GM19193 (cell line): ENCODE measurements at regions not wholly inside any gene's neighbourhood (a gene's known extent, or its start where the extent isn't known, plus 50 kb on each side); places are given as distances from the start of the nearest gene placed in this dataset.

Experiments used
- POLR2A ChIP-seq: IDR thresholded peaks from 4 replicates; pipeline ENCODE4 v1.6.1; 2011; ENCODE audit not compliant: insufficient read depth, insufficient read length; ENCODE audit errors: extremely low read depth

DNA sequence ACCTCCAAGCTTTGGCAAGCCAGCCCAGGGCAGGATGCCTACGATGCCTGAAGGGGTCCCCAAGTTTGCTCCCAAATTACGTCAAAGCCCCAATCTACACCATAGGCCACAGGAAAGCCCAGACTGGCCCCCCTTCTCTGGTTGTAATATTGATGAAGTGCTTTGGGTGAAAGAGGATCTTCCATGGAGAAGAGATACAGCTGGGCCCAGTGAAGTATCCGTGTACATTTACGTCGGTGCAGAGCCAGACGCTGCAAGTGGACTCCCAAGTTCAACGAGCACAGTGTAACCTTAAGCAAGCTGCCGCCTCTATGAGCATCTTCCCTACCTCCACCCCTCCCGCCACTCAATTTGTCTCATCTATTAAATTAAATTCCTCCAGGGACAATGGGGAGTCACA is 100.1 kb upstream of the TPM1 start:
- TF ChIP-seq POLR2A = no peak

DNA sequence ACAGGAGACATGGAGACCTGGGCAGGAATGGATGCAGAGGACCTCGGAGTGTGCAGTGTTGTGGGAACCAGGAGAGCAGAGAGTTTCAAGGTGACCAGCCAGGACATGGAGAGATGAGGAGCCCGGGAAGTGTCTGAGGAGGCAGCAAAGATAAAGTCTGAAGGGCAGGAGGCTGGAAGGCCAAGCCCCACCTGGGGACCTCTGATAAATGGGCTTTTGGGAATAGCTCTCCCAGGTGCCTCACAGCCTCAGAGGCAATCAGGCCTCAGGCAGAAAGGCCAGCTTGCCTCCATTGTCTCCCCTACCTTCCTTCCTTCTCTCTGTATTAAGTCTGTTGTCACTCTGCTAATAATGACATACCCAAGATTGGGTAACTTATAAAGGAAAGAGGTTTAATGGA is 97.5 kb upstream of the TPM1 start:
- TF ChIP-seq POLR2A = no peak

DNA sequence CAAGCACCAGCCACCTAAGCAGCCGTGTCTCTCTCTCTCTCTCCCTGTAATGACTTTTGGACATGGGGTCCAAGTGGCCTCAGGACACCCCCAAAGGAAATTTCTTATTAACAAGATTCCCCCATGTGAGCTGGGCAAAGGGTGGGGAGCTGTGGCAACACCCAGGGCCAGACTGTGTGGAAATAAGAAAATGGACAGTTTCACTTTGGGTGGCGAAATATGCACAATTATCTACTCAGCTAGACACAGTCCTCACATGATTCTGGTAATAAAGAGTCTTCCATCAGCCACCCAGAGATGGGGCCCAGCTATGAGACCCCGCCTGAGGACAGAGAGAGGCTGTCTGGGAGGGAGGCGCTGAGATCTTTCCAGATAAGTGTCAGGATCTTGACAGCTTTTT is 96.8 kb upstream of the TPM1 start:
- TF ChIP-seq POLR2A = no peak

DNA sequence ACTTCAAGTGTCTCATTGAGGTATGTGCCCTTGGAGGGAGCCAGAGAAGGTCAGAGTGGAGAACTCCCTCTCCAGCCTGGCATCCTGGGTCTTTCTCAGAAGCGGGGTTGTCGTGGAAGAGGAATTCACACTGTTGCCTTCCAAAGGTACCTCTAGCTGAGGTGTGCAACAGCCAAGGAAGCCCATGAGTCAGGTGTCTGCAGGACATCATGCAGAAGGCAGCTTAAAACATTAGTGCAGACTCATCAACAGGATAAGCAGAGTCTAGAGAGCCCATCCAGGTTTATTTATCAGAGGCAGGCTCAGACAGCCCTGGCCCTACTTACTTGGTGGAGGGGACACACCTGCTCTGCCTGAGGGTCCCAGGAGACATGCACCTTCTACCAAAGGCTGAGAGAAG is 95.6 kb upstream of the TPM1 start:
- TF ChIP-seq POLR2A = no peak

DNA sequence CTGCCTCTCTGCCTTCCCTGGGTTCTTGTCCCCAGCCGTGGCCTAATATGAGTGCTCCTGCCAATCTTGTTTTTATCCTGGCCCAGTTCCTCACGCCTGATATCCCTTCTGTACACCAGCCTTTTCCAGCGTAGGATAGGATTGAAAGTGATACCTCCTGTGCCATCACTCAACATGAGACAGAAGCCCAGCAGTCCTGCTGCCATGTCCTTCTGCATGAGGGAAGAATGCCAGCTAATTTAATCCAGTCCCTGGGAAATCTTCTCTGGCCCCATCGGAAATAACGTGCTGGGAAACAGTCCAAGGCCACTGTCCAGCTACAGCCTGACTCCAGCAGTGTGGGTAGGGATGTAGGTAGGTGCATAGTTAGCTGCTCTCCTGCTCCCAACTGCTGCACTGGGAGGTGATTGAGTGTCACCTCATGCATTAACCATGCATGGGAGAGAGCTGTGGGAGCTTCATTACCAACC is 92.0 kb upstream of the TPM1 start:
- TF ChIP-seq POLR2A = no peak

DNA sequence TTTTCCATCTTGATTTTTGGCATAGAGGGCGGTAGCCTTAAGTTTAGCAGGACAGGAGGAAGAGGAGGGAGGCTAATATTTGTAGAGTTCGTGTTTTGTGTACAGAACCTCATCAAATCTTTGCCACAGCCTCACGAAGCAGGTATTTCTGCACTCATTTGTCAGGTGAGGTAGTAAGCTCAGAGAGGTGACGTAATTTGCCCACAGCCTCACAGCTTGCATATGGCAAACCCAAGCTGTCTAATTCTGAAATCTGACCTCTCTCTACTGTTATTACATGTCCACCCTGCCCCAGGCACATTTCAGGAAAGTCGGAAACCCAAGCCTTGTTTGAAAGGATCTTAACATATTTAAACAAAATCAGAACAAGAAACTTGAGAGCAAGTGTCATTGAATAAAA is 91.1 kb upstream of the TPM1 start:
- no peak for TF ChIP-seq POLR2A

DNA sequence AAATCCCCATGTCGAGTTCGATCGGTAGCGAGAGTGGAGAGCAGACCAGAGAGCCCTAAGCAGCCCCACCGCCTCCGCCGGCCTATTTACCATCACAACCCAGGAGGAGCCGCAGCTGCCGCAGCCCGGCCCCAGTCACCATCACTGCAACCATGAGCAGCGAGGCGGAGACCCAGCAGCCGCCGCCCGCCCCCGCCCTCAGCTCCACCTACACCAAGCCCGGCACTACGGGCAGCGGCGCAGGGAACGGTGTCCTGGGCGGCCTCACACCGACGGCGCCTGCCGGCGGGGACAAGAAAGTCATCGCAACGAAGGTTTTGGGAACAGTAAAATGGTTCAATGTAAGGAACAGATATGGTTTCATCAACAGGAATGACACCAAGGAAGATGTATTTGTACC is 89.5 kb upstream of the TPM1 start:
- TF ChIP-seq POLR2A = no peak

DNA sequence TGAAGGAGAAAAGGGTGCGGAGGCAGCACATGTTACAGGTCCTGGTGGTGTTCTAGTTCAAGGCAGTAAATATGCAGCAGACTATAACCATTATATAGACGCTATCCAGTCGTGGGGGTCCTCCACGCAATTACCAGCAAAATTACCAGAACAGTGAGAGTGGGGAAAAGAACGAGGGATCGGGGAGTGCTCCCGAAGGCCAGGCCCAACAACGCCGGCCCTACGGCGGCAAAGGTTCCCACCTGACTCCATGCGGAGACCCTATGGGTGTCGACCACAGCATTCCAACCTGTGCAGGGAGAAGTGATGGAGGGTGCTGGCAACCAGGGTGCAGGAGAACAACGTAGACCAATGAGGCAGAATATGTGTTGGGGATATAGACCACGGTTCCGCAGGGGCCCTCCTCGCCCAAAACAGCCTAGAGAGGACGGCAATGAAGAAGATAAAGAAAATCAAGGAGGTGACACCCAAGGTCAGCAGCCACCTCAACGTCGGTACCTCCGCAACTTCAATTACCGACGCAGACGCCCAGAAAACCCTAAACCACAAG is 89.0 kb upstream of the TPM1 start:
- no peak for TF ChIP-seq POLR2A

DNA sequence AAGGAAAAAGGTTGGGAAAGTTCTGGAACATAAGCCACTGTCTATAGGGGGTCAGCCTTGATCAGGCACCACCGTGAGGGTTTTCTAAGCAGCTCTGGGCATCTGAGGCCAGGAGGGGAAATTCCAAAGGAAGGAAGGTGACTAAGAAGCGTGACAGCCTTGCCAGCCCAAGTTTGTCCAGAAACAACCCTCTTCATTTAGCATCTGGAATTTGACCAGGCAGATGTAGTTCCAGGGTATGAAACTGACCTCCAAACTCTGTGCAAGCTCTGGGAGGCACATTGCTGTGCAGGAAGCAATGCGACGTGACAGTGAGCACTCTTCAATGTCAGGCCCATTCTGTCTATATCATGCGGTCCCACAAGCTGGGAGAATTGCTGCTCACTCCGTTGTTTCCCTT is 85.4 kb upstream of the TPM1 start:
- no peak for TF ChIP-seq POLR2A

DNA sequence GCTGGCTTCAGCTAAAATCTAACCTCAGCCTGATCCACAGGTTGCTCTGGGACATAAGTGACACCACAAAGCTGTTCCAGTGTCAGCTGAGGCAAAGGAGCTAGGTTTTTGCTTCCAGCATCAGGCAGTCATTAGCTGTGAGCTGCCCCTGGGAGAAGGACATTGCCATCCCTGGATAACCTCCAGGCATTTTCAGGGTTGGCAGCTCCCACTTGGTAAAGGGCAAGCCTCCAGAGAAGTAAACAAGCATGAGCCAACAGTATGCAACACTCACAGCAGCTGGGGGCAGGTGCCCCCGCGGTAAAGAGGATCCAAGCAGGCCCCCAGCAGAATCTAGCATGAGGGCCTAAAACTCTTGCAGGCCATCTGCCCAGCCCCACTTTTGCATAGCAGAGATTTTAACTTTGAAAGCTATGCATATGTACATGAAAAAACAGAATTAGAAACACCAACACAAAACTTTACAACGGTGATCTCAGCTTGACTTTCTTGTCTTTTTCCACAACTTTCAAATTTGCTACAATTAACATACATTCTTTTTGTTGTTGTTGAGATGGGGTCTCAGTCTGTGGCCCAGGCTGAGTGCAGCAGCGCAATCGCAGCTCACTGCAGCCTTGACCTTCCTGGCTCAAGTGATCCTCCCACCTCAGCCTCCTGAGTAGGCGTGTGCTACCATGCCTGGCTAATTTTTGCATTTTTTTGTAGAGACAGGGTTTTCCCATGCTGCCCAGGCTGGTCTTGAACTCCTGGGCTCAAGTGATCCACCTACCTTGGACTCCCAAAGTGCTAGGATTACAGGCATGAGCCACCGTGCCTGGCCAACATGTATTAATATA is 83.8 kb upstream of the TPM1 start:
- no peak for TF ChIP-seq POLR2A

DNA sequence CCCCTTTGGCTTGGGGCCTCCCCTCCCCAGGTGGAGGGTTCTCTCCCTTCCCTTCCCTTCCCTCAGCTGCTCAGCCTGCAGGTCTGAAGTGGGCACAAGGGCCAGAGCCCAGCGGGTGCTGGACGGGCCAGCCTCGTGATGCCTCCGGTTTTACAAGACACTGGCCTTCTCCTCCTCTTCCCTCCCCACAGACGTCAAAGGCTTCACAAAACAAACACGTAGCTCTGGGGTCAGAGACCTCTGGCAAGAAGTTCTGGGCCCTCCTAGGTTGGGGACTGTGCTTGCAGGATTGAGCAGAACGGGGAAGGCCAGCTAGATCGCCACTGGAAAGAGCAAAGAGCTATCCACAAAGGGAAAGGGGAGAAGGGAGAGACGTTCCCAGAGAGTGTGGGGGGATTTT is 81.4 kb upstream of the TPM1 start:
- TF ChIP-seq POLR2A = no peak

DNA sequence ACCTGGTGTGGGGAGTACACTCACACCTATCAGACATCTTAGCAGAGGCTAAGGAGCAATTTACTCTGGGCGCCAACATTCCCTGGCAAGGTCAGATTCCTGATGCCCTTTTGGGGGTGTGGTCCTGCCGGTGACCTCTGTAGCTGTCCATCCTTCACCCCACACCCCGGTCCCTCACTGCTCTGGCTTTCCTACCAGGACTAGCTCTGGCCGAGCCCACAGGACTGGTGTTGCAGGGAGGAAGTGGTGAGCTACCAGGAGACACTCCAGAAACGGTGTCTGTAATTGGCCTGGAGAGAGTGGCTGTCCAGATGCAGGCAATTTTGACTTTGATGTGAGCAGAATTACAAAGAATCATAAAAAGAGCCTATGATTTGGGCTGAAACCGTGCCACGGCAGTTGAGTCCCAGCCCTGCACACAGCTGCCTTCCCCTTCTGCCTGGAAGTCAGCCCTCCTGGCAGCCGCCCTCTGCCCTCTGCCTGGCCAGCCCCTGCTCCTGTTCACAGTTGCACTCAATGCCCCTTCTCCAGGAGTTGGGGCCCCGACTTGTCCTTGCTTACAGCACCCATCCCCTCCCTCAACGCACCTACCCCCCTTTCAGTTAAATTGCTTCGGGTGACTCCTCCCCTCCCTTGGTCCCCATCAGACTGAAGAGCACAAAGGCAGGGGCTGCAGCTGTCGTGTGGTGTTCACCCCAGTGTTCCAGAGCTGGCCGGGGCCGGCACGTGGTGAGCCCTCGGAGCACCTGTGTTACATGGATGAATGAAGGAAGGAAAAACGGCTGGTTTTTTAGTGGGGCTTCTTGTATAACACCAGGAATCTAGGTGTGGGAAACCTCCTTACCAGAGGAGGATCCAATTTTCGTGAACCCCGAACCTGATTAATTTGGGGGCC is 80.2 kb upstream of the TPM1 start:
- no peak for TF ChIP-seq POLR2A

DNA sequence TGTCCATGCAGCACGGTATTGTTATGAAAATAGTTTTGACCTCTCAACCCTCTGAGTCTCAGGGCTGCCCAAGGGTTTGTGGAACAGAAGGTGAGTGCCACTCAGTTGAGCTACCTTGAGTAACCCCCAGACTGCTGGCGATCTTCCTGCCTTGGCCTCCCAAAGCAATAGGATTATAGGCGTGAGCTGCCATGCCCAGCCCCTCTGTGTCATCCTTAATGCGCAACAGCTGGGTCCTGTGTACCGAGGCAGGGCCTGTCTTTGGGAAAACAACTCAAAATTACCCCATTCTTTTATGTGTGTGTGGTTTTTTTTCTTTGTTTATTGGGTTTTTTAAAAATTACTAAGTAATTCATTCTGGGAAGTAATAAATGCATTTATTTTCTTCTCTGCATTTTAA is 78.3 kb upstream of the TPM1 start:
- TF ChIP-seq POLR2A = no peak

DNA sequence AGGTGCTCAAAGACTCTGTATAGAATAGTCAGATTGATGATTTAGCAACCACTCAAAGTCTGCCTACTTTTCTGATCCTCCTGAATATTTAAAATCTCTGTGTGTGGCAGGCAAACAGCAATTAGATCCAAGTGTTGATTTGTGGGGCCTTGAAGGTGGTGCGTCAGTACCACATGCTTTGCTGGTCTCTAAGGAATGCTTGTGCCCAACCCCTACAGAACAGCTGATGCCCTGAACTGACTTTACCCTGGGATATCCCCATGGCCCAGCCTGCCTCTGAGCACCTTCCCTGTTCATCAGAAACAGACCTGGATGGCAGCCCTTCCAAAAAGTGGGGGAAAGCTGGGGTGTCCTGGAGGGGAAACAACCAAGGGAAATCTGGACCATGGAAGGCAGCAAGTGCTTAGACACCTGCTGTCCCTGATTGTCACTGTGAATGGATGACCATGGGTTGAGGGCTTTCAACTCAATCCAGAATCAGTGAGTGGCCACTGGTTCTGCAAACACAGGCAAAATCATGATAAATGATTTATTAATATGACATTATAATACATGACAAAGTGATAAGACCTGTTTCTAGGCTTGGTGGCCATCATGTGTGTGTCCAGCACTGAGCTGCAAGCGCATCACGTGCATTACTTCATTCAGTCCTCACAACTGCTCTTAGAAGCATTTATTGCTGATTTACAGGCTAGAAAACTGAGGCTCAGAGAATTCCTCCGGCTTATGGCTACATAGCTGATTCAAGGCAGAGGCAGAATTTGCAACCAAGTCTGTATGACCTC is 76.1 kb upstream of the TPM1 start:
- TF ChIP-seq POLR2A = no peak

DNA sequence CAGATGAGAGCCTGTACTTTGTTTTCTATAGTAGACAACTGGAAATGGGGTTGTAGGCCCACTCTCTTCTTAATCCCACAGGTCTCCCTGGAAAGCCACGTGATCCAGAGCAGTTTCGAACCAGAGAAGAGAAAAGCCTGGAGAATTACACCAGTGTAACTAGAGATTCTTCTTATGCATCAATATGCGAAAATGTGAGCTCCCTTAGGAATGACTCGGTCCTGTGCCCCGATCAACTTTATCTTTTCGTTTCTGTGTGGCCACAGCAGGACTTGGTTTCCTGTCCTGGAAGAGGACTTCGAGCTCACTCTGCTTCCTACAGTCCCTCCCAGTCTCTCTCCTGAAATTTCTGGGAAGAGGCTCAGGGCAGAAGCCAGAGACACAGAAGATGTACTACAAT is 73.8 kb upstream of the TPM1 start:
- TF ChIP-seq POLR2A = no peak

DNA sequence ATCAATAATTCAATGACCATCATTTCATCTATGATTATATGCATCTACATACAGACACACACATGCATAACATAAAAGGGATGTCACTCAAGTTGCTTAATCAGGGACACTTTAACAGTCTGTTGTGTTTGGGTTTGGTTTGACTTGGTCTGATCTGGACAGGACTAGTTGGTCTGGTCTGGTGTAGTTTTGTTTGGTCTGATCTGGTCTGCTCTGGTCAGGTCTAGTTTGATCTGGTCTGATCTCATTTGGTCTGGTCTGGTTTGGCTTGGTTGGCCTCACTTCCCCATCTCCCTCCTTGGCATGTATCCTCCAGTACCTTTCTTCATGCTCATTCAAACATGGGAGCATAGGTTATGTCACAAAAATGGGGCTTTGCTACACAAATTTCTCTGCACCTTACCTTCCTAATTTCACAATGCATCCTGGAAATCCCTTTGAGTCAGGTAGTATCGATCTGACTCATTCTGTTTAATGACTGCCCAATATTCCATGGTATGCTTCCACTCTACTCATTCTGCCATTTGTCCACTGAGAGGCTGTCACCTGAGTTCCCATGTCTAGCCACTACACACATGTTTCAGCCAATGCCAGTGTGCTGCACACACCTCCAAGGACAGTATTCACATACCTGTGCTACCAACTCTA is 73.0 kb upstream of the TPM1 start:
- TF ChIP-seq POLR2A = no peak
